ENCODE measurements at regions not wholly inside any gene's neighbourhood (a gene's known extent, or its start where the extent isn't known, plus 50 kb on each side); places are given as distances from the start of the nearest gene placed in this dataset.

- Histone ChIP-seq H3K4me1 (ENCODE audit: insufficient read depth, low read length, poor library complexity, severe bottlenecking) (no peaks in the 10 kb centered on the region), H3K4me2 (ENCODE audit: low read length) (no peak overlapping the region), H3K4me3 (ENCODE audit: low read depth, low read length, poor library complexity, severe bottlenecking) (no peak overlapping the region), H2AFZ (ENCODE audit: low read length) (no peak overlapping the region), H3K9me3 (ENCODE audit: low read length) (no peaks in the 10 kb centered on the region), H3K36me3 (ENCODE audit: insufficient read depth, low read length) (no peaks in the 10 kb centered on the region), H3K27ac (ENCODE audit: low read depth, low read length, poor library complexity, severe bottlenecking) (no peak overlapping the region), H3K9me2 (ENCODE audit: insufficient read depth, low read length) (no peaks in the 10 kb centered on the region), H3K79me2 (ENCODE audit: insufficient read depth, low read depth, low read length) (no peaks in the 10 kb centered on the region), H4K20me1 (ENCODE audit: insufficient read depth, low read length) (no peaks in the 10 kb centered on the region)
- BruUV-seq (replicated peaks) = no TSS peak
- no peak for DNase-seq (ENCODE audit: low spot score)
- no peak for TF ChIP-seq EZH2phosphoT487 (IDR thresholded peaks at IDR 0.05; ENCODE audit: borderline replicate concordance, low read depth, low read length)
- no peak for TF ChIP-seq CTCF (conservative IDR thresholded peaks at IDR 0.05; ENCODE audit: low read length)
- CTCF ChIA-PET (ENCODE audit: unreplicated experiment) = no interaction called here
- intact Hi-C loops (cut with micrococcal nuclease; ENCODE audit: unreplicated experiment) = no loop called here
- POLR2A ChIA-PET = no interaction called here
Measured at GRCh38 chr17:31679667-31680066, 179.4 kb downstream of the COPRS start.

GRCh38 chr17:31678431-31678830, 180.6 kb downstream of the COPRS start:
- Histone ChIP-seq H3K36me3 (ENCODE audit: insufficient read depth, low read length) (no peaks in the 10 kb centered on the region), H4K20me1 (ENCODE audit: insufficient read depth, low read length) (no peaks in the 10 kb centered on the region), H3K4me1 (ENCODE audit: insufficient read depth, low read length, poor library complexity, severe bottlenecking) (no peaks in the 10 kb centered on the region), H3K4me3 (ENCODE audit: low read depth, low read length, poor library complexity, severe bottlenecking) (no peak overlapping the region), H3K79me2 (ENCODE audit: insufficient read depth, low read depth, low read length) (no peaks in the 10 kb centered on the region), H3K9me3 (ENCODE audit: low read length) (no peaks in the 10 kb centered on the region), H3K9me2 (ENCODE audit: insufficient read depth, low read length) (no peaks in the 10 kb centered on the region), H3K27ac (ENCODE audit: low read depth, low read length, poor library complexity, severe bottlenecking) (no peak overlapping the region), H2AFZ (ENCODE audit: low read length) (no peak overlapping the region), H3K4me2 (ENCODE audit: low read length) (no peak overlapping the region)
- no TSS peak for BruUV-seq (replicated peaks)
- POLR2A ChIA-PET = no interaction called here
- no peak for TF ChIP-seq CTCF (conservative IDR thresholded peaks at IDR 0.05; ENCODE audit: low read length)
- CTCF ChIA-PET (ENCODE audit: unreplicated experiment) = no interaction called here
- intact Hi-C loops (cut with micrococcal nuclease; ENCODE audit: unreplicated experiment) = no loop called here
- DNase-seq (ENCODE audit: low spot score) = no peak

GRCh38 chr17:31677681-31678080, 181.4 kb downstream of the COPRS start:
- H3K4me1 ChIP-seq (ENCODE audit: insufficient read depth, low read length, poor library complexity, severe bottlenecking) = no peaks in the 10 kb centered on the region
- no peak for TF ChIP-seq EZH2phosphoT487 (IDR thresholded peaks at IDR 0.05; ENCODE audit: borderline replicate concordance, low read depth, low read length)
- no peak for TF ChIP-seq CTCF (conservative IDR thresholded peaks at IDR 0.05; ENCODE audit: low read length)
- no peak overlapping the region for H3K4me2 ChIP-seq (ENCODE audit: low read length)
- no peaks in the 10 kb centered on the region for H3K79me2 ChIP-seq (ENCODE audit: insufficient read depth, low read depth, low read length)
- BruUV-seq (replicated peaks) = no TSS peak
- ChIA-PET POLR2A (no interaction called here), CTCF (ENCODE audit: unreplicated experiment) (no interaction called here)
- H3K4me3 ChIP-seq (ENCODE audit: low read depth, low read length, poor library complexity, severe bottlenecking) = no peak overlapping the region
- no peaks in the 10 kb centered on the region for H3K9me3 ChIP-seq (ENCODE audit: low read length)
- H3K27ac ChIP-seq (ENCODE audit: low read depth, low read length, poor library complexity, severe bottlenecking) = no peak overlapping the region
- intact Hi-C loops (cut with micrococcal nuclease; ENCODE audit: unreplicated experiment) = no loop called here
- no peaks in the 10 kb centered on the region for H4K20me1 ChIP-seq (ENCODE audit: insufficient read depth, low read length)
- H3K9me2 ChIP-seq (ENCODE audit: insufficient read depth, low read length) = no peaks in the 10 kb centered on the region
- H3K36me3 ChIP-seq (ENCODE audit: insufficient read depth, low read length) = no peaks in the 10 kb centered on the region
- no peak overlapping the region for H2AFZ ChIP-seq (ENCODE audit: low read length)
- no peak for DNase-seq (ENCODE audit: low spot score)
